ES-I3 (cell line): ENCODE measurements at regions not wholly inside any gene's neighbourhood (a gene's known extent, or its start where the extent isn't known, plus 50 kb on each side); places are given as distances from the start of the nearest gene placed in this dataset.

Experiments
- H3K36me3 ChIP-seq: 2 replicates; pipeline ENCODE4 v1.6.1; 2013; ENCODE audit warnings: mild to moderate bottlenecking, low read length, control low read depth, moderate library complexity; ENCODE audit not compliant: insufficient read depth
- H3K4me1 ChIP-seq: 2 replicates; pipeline ENCODE4 v1.6.1; 2013; ENCODE audit warnings: mild to moderate bottlenecking, control low read depth, low read length; ENCODE audit not compliant: insufficient read depth
- H3K9ac ChIP-seq: 2 replicates; pipeline ENCODE4 v1.6.1; 2013; ENCODE audit warnings: low read depth, mild to moderate bottlenecking, low read length, moderate library complexity
- H3K9me3 ChIP-seq: 2 replicates; pipeline ENCODE4 v1.6.1; 2013; ENCODE audit warnings: mild to moderate bottlenecking, low read length, moderate library complexity; ENCODE audit not compliant: control insufficient read depth, insufficient read depth

DNA sequence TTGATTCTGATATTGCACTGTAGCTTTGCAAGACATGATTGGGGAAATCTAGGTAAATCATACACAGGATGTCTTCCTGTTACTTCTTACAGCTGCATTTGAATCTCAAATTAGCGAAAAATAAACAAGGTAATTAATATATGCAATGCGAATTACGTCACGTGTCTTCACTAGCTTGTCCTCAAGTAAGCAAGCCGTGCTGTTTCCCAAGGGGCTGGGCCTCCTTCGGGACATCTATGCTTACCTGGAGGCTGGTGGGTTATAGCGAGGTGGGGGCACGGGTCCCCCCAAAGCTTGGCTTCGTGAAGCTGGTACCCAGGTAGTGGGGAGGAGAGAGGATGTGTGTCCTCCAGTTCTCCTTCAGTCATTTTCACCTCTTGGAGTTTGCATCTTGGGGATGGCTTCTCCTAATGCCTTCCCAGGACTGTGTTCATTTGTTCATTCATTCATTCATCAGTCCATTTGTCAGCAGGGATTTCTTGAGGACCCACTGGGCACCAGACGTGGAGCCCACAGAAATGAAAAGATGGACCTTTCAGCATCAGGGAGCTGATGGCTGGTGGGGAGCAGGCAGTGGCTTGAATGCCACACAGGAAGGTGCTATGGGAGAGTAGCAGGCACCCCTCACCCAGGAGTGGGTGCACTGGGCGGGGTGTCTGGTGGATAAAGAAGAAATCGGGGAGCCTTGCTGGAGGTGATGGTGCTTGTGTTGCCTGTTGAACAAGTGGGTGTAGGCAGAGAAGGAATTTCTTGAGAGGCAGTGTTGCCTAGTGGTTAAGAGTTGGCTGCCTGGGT, 155.1 kb downstream of the GLI2 start:
- H3K9me3 ChIP-seq, result no peaks in the 10 kb centered on the region
- peaks cover 23% of the 10 kb centered on the region; the same call in 1 of the 2 replicates for H3K4me1 ChIP-seq

DNA sequence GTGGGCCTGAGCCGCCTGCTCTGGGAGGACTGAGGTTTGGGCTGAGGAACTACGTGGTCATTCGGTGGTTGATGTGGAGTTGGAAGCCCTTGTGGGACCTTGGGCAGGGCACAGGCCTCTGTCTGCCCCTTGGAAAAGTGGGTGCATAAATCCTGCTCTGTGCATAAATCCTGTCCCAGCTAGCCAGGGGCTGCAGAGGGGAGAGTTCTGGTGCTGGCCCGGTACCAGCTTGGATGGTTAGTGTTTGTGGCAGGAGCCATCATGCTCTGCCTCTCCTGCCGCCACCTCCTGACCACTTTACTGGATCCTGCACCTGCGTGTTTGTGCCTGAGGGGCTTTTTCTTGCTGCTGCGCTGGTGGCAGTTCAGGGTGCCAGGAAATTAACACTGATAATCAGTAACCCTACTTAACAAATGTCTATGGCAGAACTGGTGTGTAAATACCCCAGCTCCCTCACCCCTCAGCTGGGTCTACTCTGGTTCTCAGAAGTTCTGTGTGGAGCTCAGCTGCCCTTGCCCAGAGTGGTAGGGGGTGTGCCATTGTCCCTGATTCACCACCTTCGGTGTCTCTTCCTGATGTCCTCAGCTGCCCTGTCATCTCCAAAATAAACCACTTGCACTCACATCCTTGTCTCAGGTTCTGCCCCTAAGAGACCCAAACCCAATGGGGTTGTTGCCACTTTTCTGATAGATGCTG, 156.8 kb downstream of the GLI2 start:
- peaks cover 36% of the 10 kb centered on the region for H3K4me1 ChIP-seq
- H3K9ac ChIP-seq, result no peak overlapping the region
- no peaks in the 10 kb centered on the region for H3K36me3 ChIP-seq
- H3K9me3 ChIP-seq, result no peaks in the 10 kb centered on the region

More for the DNA sequence above, 155.1 kb downstream of the GLI2 start:
- Histone ChIP-seq H3K36me3 (no peaks in the 10 kb centered on the region), H3K9ac (no peak overlapping the region)

DNA sequence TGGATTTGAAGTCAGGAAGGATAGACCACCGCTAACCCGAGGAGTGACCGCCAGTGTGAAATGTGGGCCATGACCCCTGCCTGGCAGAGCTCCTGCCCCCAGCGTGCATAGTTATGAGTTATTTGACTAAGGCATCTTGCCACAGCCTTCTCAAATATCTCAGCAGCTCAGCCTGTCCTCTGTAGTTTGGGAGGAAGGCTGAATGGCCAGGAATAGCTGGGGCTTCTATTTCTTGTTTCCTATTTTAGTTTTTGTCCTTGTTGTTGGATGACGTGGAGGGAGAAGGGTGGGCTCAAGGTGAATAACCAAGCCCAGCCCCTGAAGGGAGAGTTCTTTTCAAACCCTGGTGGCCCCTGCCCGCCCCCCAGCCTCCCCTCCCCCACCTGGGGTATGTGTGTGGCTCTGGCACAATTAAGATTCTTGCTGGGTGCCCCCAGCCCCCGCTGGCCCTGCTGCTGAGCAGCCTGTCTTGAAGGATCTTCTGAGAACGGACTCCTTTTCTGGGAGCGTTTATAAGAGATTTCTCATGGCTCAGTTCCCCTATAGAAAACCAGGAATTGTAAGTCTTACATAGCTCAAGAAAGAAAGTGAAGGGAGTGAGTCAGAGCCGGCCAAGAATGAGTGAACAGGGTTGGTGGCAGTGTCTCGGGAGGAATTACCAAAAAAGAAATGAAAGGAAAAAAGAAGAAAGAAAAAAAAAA, 157.4 kb downstream of the GLI2 start:
- Histone ChIP-seq H3K4me1 (peaks cover 41% of the 10 kb centered on the region), H3K36me3 (no peaks in the 10 kb centered on the region), H3K9ac (peak overlapping the region; percentile 12), H3K9me3 (no peaks in the 10 kb centered on the region)

DNA sequence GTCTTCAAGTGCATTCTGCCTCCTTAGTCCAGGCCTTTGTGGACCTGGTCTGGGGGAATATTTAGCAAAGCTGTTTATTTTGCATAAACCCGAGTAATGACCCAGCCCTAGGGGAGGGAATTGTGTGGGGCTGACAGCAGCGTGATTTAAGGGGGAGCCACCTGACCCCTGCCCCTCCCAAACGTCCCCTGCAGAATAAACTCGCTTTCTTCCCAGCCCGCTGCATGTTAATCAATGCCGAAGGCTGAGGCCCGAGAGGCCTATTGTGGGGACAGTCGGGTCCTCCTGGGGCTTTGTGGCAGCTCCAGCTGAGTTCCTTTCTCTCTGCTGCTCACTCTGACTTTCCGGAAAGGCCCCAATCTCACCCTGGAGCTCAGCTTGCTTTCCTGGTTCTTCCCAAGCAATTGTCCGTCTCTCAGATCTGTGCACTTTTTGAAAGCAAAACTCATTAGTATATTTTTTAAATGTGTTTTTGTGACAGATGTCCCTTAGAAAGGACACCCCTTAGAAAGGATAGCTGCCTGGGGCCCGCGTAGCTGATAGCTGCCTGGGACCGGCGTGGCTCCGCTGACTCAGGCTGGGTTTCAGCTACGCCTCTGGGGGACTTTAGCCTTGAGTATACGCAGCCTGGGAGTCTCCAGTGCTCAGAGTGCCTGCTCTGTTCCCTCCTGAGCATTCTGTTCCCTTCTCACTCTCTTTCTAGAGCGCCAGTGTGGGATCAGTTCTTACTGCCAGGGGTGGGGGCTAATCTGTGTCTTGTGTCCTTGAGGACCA, 158.3 kb downstream of the GLI2 start:
- Histone ChIP-seq H3K9ac (peak overlapping the region; percentile 12), H3K4me1 (peaks cover 48% of the 10 kb centered on the region), H3K36me3 (no peaks in the 10 kb centered on the region), H3K9me3 (no peaks in the 10 kb centered on the region)

DNA sequence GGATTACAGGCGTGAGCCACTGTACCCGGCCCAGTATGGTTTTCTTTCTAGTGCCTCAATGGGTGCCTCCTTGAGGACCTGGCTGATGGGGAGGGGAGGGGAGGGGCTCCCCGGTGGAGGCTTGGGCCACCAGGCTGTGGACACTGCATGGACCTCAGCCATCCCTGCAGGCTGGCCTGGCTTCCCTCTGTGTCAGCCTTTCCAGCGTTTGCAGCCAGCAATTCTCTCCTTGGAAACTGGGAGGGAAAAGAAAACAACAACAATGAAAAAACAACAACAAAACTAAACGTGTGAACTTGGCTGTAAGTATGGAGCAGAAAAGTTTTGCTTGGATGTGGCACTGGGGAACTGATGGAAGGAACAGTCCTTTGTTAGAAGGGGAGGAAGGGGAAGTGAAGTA, 159.3 kb downstream of the GLI2 start:
- Histone ChIP-seq H3K36me3 (no peaks in the 10 kb centered on the region), H3K4me1 (peaks cover 56% of the 10 kb centered on the region), H3K9me3 (no peaks in the 10 kb centered on the region), H3K9ac (no peak overlapping the region)

DNA sequence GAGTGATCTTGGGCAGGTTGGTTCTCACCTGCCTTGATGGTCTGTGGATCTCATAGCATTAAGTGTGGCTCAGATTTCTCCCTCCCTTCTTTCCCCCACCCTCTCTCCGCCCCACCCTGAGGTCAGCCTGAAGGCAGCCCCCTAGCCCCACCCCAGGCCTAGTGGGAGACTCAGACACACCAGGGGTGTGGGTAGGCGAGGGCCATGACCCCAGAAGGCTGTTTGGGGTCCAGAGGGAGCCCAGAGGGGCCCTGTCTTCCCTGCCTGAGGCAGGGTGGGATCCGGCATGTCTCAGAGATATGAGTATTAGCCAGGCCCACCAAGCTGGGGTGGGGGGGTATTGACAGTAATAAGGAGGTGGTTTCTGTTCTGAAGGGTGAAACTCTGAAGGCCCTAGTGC, 160.5 kb downstream of the GLI2 start:
- no peaks in the 10 kb centered on the region for H3K9me3 ChIP-seq
- no peaks in the 10 kb centered on the region for H3K36me3 ChIP-seq
- H3K4me1 ChIP-seq, result peaks cover 56% of the 10 kb centered on the region
- no peak overlapping the region for H3K9ac ChIP-seq

DNA sequence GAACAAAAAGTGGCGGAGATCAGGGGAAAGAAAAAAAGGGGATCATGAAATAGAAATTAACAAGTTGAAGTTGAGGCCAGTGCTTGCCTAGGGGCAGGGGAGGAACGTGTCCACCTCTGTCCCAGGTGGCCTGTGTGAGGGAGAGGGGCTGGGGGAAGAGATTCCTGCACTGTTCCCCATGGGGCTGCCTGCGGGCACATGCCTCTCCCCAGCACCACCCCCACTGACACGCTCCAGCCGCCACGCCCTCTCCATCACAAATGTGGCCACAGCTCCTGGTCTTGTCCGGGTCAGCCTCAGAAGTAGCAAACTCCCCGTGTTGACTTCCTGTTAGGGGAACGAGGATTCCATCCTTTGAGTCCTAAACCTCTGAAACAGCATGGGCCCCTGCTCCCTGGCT, 161.2 kb downstream of the GLI2 start:
- Histone ChIP-seq H3K9ac (no peak overlapping the region), H3K36me3 (no peaks in the 10 kb centered on the region), H3K4me1 (peaks cover 56% of the 10 kb centered on the region), H3K9me3 (no peaks in the 10 kb centered on the region)

DNA sequence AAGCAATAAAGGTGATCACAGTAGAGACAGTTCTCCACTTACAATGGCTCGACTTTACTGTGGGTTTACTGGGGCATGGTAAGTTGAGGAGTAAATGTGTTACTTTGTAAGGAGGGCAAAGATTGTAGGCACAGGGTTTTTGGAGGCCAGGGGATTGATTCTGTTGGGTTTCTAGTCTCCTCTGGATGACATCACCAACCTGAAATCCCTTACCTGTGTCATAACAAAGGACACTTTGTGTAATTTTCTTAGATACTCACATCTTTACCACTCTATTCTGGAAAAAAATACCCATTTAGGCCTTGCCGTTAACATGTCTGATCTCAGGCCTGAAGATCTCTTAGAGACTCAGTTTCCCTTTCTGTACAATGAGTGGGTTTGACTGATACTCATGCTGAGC, 161.7 kb downstream of the GLI2 start:
- H3K9ac ChIP-seq, result no peak overlapping the region
- H3K36me3 ChIP-seq, result no peaks in the 10 kb centered on the region
- peaks cover 52% of the 10 kb centered on the region for H3K4me1 ChIP-seq
- H3K9me3 ChIP-seq, result no peaks in the 10 kb centered on the region

DNA sequence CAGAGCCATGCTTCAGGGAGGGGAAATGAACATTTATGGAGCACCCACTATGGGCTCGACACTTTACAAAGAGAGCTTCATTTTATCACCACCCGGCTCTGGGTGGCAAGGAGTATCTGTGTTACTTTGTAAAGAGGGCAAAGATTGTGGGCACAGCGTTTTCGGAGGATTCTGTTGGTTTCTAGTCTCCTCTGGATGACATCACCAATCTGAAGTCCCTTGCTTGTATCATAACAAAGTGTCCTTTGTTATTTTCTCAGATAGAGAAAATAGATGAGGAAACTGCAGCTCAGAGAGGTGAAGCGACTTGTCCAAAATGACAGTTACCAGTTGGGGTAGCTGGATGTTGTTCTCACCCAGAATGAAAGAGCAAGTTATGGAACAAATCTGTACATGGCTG, 162.8 kb downstream of the GLI2 start:
- Histone ChIP-seq H3K9me3 (no peaks in the 10 kb centered on the region), H3K4me1 (peaks cover 46% of the 10 kb centered on the region), H3K36me3 (no peaks in the 10 kb centered on the region), H3K9ac (no peak overlapping the region)

DNA sequence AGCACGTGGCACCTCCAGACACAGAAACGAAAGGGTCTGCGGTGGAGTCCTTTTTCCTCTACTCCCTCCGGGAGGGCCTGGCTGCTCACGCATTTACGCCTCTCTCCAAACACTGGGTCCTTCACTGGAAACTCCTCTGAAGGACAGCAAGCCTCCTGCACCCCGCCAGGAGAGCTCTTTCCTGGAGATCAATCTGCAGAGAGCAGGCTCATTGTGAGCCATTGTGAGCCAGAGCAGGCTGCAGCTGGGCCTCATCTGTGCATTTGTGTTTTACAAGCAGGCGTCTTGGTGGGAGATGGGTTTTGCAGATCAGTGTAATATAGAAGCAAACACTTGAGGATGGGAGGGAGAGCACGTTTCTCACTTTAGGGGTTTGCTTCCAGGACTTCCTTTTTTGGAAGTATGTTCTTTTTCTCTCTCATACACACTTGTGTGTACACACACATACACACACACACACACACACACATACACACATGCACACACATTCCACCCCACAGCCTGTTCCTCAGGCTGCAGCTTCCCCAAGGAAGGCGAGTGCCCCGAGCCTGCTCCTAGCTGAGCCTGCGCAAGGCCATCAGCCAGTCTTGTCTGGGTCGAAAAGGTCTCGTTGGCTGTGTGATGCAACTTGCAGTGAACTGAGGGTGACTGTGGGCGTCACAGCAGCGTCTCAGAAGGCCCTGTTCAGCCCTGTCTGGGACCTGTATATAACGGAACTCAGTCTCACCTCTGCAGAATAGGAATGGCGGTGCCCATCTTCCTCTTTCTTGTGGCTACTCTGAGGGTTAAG, 163.5 kb downstream of the GLI2 start:
- no peak overlapping the region for H3K9ac ChIP-seq
- peaks cover 39% of the 10 kb centered on the region for H3K4me1 ChIP-seq

DNA sequence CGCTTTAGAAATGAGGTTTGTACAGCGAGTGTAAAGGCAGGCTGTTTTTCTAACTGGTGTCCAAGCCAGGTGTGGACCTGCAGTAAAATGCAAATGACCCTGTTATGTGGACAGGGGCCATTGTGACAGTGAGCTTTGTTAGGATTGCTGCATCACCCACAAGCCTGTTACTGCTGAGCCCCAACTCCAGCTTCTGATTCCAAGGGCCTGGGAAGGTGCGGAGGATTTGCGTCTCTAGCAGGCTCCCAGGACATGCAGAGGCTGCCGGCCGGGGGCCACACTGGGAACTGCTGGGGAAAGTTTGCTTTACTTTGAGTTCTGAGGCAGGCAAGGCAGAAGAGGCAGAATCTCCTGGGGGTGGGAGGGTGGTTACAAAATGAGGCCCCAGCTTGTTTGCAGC, 164.1 kb downstream of the GLI2 start:
- Histone ChIP-seq H3K36me3 (no peaks in the 10 kb centered on the region), H3K9me3 (no peaks in the 10 kb centered on the region), H3K4me1 (peaks cover 42% of the 10 kb centered on the region), H3K9ac (no peak overlapping the region)

More for the DNA sequence above, 163.5 kb downstream of the GLI2 start:
- Histone ChIP-seq H3K9me3 (no peaks in the 10 kb centered on the region), H3K36me3 (no peaks in the 10 kb centered on the region)

DNA sequence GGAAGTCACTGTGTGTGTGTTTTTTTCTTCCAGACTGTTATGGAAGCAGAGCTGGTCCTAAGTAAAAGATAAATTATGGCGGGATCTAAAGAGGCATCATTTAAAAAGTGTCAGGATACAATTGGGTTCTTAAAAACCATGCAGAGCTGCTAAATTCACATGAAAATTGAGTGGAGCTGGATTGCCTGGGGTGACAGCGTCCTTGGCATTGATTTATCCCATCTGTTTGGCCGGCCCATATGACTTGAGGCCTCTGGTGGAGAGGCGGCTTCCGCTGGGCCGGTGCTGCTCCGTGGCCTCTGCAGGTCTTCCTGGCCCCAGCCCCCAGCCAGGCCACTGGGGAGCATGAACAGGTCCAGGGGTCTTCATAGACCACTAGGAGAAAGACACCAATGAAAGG, 165.5 kb downstream of the GLI2 start:
- Histone ChIP-seq H3K4me1 (peaks cover 41% of the 10 kb centered on the region), H3K9ac (no peak overlapping the region), H3K9me3 (no peaks in the 10 kb centered on the region), H3K36me3 (no peaks in the 10 kb centered on the region)

DNA sequence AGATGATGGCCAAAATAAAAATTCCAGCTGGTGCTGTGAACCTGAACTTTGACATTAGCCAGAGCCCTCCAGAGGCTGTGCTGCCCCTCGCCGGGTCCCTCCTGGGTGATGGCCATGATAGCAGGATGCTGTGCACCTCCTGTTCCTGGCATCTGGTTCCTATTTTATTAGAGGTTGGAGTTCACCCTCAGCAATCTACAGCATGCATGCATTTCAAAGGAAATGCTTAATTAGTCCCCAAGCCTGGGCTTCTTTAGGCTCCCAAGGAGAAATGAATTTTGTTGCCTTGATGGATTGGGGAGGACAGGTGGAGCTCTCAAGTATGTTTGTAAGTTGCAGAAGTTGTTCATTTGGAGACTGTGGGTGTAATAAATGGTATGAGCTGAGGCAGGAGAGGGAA, 166.9 kb downstream of the GLI2 start:
- H3K9me3 ChIP-seq, result no peaks in the 10 kb centered on the region
- H3K36me3 ChIP-seq, result no peaks in the 10 kb centered on the region
- no peak overlapping the region for H3K9ac ChIP-seq
- H3K4me1 ChIP-seq, result peaks cover 29% of the 10 kb centered on the region
